Kidney epithelial cell (primary cell): ENCODE measurements at regions not wholly inside any gene's neighbourhood (a gene's known extent, or its start where the extent isn't known, plus 50 kb on each side); places are given as distances from the start of the nearest gene placed in this dataset.

Experiments used
- DNase-seq: peaks from one replicate; pipeline ENCODE4 v3.0.0-alpha.2; 2010; ENCODE audit warnings: low read depth
- H3K27me3 ChIP-seq: 2 replicates; pipeline ENCODE4 v1.6.0; 2011; ENCODE audit warnings: low read length; ENCODE audit not compliant: control insufficient read depth, insufficient read depth
- H3K36me3 ChIP-seq: 2 replicates; pipeline ENCODE4 v1.5.1; 2011; ENCODE audit warnings: low read length; ENCODE audit not compliant: control insufficient read depth, insufficient read depth
- H3K4me3 ChIP-seq: 2 replicates; pipeline ENCODE4 v1.5.1; 2011; ENCODE audit warnings: low read depth, mild to moderate bottlenecking, control low read depth, low read length
- TF ChIP-seq, protein P1 (sequence below): IDR thresholded peaks from 2 replicates; pipeline ENCODE4 v1.5.1; 2011; ENCODE audit warnings: mild to moderate bottlenecking, moderate library complexity, low read length, control low read depth, inconsistent platforms; ENCODE audit not compliant: insufficient read depth, poor library complexity, severe bottlenecking

DNA sequence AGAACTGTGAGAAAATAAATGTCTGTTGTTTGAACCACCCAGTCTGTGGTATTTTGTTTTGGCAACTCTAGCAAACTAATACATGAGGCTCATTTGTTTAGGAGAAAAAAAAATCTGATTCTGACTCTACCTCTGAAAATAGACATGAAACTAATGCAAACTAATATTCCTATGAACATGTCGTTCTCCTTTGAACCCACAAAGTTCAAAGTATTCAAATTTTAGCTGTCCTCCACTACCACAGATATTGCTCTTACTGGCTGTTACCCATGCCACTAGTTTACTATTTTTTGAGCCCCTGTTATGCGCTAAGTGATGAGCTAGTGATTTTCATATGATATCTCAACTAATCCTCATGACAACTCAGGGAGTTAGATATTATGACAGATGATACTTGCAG, 58.8 kb upstream of the ZNF804B start:
- H3K4me3 ChIP-seq, result no peak overlapping the region
- no peak for DNase-seq
- TF ChIP-seq, protein P1, sequence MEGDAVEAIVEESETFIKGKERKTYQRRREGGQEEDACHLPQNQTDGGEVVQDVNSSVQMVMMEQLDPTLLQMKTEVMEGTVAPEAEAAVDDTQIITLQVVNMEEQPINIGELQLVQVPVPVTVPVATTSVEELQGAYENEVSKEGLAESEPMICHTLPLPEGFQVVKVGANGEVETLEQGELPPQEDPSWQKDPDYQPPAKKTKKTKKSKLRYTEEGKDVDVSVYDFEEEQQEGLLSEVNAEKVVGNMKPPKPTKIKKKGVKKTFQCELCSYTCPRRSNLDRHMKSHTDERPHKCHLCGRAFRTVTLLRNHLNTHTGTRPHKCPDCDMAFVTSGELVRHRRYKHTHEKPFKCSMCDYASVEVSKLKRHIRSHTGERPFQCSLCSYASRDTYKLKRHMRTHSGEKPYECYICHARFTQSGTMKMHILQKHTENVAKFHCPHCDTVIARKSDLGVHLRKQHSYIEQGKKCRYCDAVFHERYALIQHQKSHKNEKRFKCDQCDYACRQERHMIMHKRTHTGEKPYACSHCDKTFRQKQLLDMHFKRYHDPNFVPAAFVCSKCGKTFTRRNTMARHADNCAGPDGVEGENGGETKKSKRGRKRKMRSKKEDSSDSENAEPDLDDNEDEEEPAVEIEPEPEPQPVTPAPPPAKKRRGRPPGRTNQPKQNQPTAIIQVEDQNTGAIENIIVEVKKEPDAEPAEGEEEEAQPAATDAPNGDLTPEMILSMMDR, result no peak
- H3K36me3 ChIP-seq, result no peaks in the 10 kb centered on the region
- no peaks in the 10 kb centered on the region for H3K27me3 ChIP-seq

DNA sequence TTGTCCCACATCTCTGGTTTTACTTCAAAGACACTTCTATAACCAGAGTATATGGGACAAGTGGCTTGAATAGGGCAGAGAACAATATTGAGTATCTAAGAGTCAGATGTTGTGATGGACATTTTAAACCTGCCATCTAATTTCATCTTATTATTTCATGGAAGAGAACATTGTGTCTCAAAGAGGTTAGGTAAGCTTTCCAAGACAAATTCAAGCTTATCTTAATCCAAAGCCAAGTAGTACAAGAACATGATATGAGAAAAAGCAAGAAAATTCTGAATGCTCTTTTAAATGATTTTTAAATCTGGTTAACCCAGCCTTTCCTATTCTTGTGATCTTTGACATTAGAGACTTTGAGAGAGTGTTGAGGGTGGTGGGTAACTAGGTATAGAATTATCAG, 65.3 kb upstream of the ZNF804B start:
- Histone ChIP-seq H3K4me3 (no peak overlapping the region), H3K27me3 (no peaks in the 10 kb centered on the region), H3K36me3 (no peaks in the 10 kb centered on the region)
- TF ChIP-seq, protein P1, result no peak
- DNase-seq, result no peak

DNA sequence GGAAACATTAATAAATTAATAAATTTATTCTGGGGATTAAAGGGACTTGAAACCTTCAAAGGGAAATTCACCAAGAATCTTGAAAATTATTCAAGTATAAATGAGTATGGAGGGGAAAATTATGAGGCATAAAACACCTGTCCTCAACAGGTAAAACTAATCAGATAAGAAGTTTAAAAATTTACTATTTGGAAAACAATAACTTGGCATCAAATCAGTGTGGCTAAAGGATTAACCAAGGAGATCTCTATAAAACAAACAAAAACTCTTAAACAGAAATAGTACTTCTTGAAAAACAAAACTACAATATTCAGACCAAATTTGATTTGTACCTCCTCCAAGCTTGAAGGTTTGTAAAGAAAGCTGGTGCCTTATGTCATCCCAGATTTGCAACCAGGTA, 66.4 kb upstream of the ZNF804B start:
- H3K36me3 ChIP-seq, result no peaks in the 10 kb centered on the region
- no peak overlapping the region for H3K4me3 ChIP-seq
- no peak for DNase-seq
- no peaks in the 10 kb centered on the region for H3K27me3 ChIP-seq
- TF ChIP-seq, protein P1, result no peak

DNA sequence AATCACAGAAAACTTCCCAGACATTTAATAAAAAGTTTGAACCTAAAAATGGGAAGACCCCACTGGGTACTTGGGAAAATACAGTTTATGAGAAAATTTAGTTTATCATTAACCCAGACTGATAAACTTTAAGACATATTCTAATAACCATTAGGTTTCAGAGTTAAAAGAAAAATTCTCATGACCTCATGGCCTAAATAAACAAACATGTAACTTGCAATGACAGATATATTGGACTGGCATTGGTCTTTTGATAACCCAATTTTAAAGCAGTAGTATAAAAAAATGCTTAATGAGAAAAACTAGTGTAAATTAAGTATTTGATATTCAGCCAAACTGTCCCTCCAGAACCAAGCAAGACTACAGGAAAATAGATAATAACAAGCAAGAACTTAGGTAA, 67.0 kb upstream of the ZNF804B start:
- Histone ChIP-seq H3K36me3 (no peaks in the 10 kb centered on the region), H3K4me3 (no peak overlapping the region)
- TF ChIP-seq, protein P1, result no peak

DNA sequence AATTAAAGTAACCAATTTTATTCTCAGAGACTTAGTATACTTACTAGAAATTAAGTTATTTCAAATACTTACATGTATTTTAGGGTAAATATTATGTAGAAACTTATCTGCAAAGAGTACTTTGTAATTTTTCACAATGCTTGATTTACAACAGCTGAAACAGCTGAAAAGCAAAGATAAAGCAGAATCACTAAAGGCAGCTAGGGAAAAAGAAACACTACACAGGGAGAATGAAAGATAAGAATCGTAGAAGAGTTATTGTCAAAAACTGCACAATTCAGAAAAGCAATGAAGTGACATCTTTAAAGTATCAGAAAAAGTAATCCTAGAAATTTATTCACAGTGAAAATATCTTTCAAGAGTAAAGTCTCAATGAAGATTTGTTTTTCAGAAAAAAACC, 69.7 kb upstream of the ZNF804B start:
- Histone ChIP-seq H3K36me3 (no peaks in the 10 kb centered on the region), H3K4me3 (no peak overlapping the region), H3K27me3 (no peaks in the 10 kb centered on the region)
- TF ChIP-seq, protein P1, result no peak
- DNase-seq, result no peak

More for the DNA sequence above, 67.0 kb upstream of the ZNF804B start:
- no peaks in the 10 kb centered on the region for H3K27me3 ChIP-seq
- no peak for DNase-seq

DNA sequence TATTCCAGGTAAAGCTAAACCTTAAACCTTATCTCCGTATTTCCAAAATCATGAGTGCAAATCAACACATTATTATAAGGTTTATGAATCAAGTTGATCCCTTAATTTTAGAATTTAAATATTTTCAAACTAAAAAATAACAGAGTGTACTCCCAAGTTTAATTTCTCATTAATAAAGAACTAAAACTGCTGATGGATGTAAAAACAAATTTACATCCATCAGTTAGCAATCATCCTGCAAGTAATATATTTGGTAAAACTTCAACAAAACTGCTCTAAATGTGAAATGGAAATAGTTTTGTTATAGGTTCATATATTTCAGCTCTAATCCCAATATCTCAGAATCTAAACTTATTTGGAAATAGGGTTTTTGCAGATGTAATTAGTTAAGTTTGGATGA, 71.3 kb upstream of the ZNF804B start:
- Histone ChIP-seq H3K36me3 (no peaks in the 10 kb centered on the region), H3K27me3 (no peaks in the 10 kb centered on the region), H3K4me3 (no peak overlapping the region)
- no peak for DNase-seq
- TF ChIP-seq, protein P1, result no peak
